ENCODE measurements at regions not wholly inside any gene's neighbourhood (a gene's known extent, or its start where the extent isn't known, plus 50 kb on each side); places are given as distances from the start of the nearest gene placed in this dataset.

DNA sequence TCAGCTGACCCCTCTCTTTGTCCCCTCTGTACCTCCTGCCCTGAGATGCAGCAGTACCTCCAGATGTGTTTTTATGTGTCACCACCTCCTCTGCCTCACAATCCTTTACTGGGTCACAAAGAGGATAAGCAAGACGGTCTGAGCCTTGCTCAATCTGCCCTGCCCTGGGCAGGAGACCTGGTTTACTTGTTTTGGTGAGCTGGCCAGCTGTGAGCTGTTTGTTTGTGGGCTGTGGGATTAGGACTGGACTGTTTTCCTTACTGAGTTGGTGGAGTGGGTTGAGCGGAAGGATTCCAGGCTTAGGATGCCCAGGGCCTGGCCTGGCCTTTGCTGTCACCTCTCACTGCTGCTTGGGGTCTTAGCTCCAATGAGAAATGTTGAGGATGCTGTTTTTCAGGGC is 299.5 kb downstream of the SRBD1 start:
- H3F3A ChIP-seq (ENCODE audit: insufficient read depth, low read length, poor library complexity, severe bottlenecking), result no peaks in the 10 kb centered on the region
- no peak overlapping the region for H3K4me3 ChIP-seq (ENCODE audit: low read length)
- H3K36me3 ChIP-seq (ENCODE audit: insufficient read depth, low read length), result no peaks in the 10 kb centered on the region
- no peaks in the 10 kb centered on the region for H3K9me2 ChIP-seq (ENCODE audit: insufficient read depth, low read length)
- TF ChIP-seq EZH2 (IDR thresholded peaks at IDR 0.05; ENCODE audit: borderline replicate concordance, insufficient read depth, low read length, poor library complexity, severe bottlenecking) (no peak), MXI1 (conservative IDR thresholded peaks at IDR 0.05; ENCODE audit: poor library complexity, severe bottlenecking) (no peak), SMC3 (conservative IDR thresholded peaks at IDR 0.05; ENCODE audit: poor library complexity) (no peak)
- TF ChIP-seq, protein P1, sequence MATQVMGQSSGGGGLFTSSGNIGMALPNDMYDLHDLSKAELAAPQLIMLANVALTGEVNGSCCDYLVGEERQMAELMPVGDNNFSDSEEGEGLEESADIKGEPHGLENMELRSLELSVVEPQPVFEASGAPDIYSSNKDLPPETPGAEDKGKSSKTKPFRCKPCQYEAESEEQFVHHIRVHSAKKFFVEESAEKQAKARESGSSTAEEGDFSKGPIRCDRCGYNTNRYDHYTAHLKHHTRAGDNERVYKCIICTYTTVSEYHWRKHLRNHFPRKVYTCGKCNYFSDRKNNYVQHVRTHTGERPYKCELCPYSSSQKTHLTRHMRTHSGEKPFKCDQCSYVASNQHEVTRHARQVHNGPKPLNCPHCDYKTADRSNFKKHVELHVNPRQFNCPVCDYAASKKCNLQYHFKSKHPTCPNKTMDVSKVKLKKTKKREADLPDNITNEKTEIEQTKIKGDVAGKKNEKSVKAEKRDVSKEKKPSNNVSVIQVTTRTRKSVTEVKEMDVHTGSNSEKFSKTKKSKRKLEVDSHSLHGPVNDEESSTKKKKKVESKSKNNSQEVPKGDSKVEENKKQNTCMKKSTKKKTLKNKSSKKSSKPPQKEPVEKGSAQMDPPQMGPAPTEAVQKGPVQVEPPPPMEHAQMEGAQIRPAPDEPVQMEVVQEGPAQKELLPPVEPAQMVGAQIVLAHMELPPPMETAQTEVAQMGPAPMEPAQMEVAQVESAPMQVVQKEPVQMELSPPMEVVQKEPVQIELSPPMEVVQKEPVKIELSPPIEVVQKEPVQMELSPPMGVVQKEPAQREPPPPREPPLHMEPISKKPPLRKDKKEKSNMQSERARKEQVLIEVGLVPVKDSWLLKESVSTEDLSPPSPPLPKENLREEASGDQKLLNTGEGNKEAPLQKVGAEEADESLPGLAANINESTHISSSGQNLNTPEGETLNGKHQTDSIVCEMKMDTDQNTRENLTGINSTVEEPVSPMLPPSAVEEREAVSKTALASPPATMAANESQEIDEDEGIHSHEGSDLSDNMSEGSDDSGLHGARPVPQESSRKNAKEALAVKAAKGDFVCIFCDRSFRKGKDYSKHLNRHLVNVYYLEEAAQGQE (IDR thresholded peaks at IDR 0.05; ENCODE audit: borderline replicate concordance), result no peak
- no peak overlapping the region for H2AFZ ChIP-seq (ENCODE audit: low read depth, low read length)
- H3K4me2 ChIP-seq (ENCODE audit: low read length), result no peak overlapping the region
- no peaks in the 10 kb centered on the region for H4K20me1 ChIP-seq (ENCODE audit: insufficient read depth)
- no peaks in the 10 kb centered on the region for H3K27me3 ChIP-seq (ENCODE audit: insufficient read depth, low read depth, low read length)
- no peak overlapping the region for H3K27ac ChIP-seq (ENCODE audit: low read length)
- no peaks in the 10 kb centered on the region for H3K79me2 ChIP-seq (replicated peaks; ENCODE audit: insufficient read depth, low read length)
- no peaks in the 10 kb centered on the region for H3K9me3 ChIP-seq (ENCODE audit: low read length)
- no peak overlapping the region for H3K9ac ChIP-seq (ENCODE audit: low read length)

DNA sequence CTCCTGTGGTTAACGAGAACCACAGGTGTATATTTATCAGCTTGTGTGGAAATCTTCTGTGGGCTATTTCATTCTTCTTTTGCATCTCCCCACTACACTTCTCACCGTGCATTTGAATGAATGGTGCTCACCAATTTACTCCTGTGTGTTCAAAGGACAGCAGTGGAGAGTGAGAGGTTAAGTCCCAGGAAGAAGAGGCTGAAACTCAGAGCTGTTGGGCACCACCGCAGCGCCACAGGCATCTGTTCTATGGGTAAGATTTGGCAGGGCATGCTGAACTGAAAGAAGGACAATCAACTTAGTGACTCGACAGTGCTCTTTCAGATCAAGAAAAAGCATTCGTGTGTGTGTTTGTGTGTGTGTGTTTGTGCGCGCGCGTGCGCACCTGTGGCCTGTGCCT is 297.9 kb upstream of the SIX2 start:
- no peak overlapping the region for H3K4me3 ChIP-seq (ENCODE audit: low read length)
- no peaks in the 10 kb centered on the region for H3K9me2 ChIP-seq (ENCODE audit: insufficient read depth, low read length)
- H3K36me3 ChIP-seq (ENCODE audit: insufficient read depth, low read length), result no peaks in the 10 kb centered on the region
- no peak overlapping the region for H3K4me2 ChIP-seq (ENCODE audit: low read length)
- no peak overlapping the region for H3K27ac ChIP-seq (ENCODE audit: low read length)
- H3K27me3 ChIP-seq (ENCODE audit: insufficient read depth, low read depth, low read length), result no peaks in the 10 kb centered on the region
- no peaks in the 10 kb centered on the region for H4K20me1 ChIP-seq (ENCODE audit: insufficient read depth)
- H3K9me3 ChIP-seq (ENCODE audit: low read length), result no peaks in the 10 kb centered on the region
- no peaks in the 10 kb centered on the region for H3F3A ChIP-seq (ENCODE audit: insufficient read depth, low read length, poor library complexity, severe bottlenecking)
- H3K9ac ChIP-seq (ENCODE audit: low read length), result no peak overlapping the region
- no peak overlapping the region for H2AFZ ChIP-seq (ENCODE audit: low read depth, low read length)
- no peak for TF ChIP-seq EP300 (conservative IDR thresholded peaks at IDR 0.05; ENCODE audit: poor library complexity, severe bottlenecking)
- no peak for TF ChIP-seq TAF1 (IDR thresholded peaks at IDR 0.05; ENCODE audit: low read depth)
- TF ChIP-seq RAD21 (conservative IDR thresholded peaks at IDR 0.05), result no peak
- TF ChIP-seq POLR2AphosphoS5 (IDR thresholded peaks at IDR 0.05), result no peak
- TF ChIP-seq, protein P1 (IDR thresholded peaks at IDR 0.05; ENCODE audit: borderline replicate concordance), result no peak
- TF ChIP-seq EZH2 (IDR thresholded peaks at IDR 0.05; ENCODE audit: borderline replicate concordance, insufficient read depth, low read length, poor library complexity, severe bottlenecking), result no peak
- TF ChIP-seq, protein P2, sequence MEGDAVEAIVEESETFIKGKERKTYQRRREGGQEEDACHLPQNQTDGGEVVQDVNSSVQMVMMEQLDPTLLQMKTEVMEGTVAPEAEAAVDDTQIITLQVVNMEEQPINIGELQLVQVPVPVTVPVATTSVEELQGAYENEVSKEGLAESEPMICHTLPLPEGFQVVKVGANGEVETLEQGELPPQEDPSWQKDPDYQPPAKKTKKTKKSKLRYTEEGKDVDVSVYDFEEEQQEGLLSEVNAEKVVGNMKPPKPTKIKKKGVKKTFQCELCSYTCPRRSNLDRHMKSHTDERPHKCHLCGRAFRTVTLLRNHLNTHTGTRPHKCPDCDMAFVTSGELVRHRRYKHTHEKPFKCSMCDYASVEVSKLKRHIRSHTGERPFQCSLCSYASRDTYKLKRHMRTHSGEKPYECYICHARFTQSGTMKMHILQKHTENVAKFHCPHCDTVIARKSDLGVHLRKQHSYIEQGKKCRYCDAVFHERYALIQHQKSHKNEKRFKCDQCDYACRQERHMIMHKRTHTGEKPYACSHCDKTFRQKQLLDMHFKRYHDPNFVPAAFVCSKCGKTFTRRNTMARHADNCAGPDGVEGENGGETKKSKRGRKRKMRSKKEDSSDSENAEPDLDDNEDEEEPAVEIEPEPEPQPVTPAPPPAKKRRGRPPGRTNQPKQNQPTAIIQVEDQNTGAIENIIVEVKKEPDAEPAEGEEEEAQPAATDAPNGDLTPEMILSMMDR (IDR thresholded peaks at IDR 0.05; ENCODE audit: poor library complexity, severe bottlenecking), result no peak
- no peak for TF ChIP-seq SMC3 (conservative IDR thresholded peaks at IDR 0.05; ENCODE audit: poor library complexity)
- H3K79me2 ChIP-seq (replicated peaks; ENCODE audit: insufficient read depth, low read length), result no peaks in the 10 kb centered on the region
